Mucosa of rectum (tissue), 2 donors: ENCODE measurements at regions not wholly inside any gene's neighbourhood (a gene's known extent, or its start where the extent isn't known, plus 50 kb on each side); places are given as distances from the start of the nearest gene placed in this dataset.

ENCODE experiments used
- H3K27ac ChIP-seq, 2 donors: one replicate each; pipeline ENCODE4 v1.7.0; 2013; ENCODE audit warnings: inconsistent platforms in 2 of 2, low read depth in 2 of 2, low read length in 2 of 2
- H3K27me3 ChIP-seq, 2 donors: one replicate each; pipeline ENCODE4 v1.7.0; 2013; ENCODE audit warnings: low read length in 2 of 2; ENCODE audit not compliant: control insufficient read depth in 2 of 2, insufficient read depth in 2 of 2
- H3K36me3 ChIP-seq, 2 donors: one replicate each; pipeline ENCODE4 v1.7.0; 2013; ENCODE audit warnings: low read length in 2 of 2; ENCODE audit not compliant: control insufficient read depth in 2 of 2, insufficient read depth in 2 of 2
- H3K4me1 ChIP-seq, 2 donors: one replicate each; pipeline ENCODE4 v1.7.0; 2013; ENCODE audit warnings: low read length in 2 of 2, mild to moderate bottlenecking in 1 of 2; ENCODE audit not compliant: control insufficient read depth in 2 of 2, insufficient read depth in 2 of 2
- H3K4me3 ChIP-seq, 2 donors: one replicate each; pipeline ENCODE4 v1.7.0; 2013; ENCODE audit warnings: low read length in 2 of 2
- H3K9ac ChIP-seq, 2 donors: one replicate each; pipeline ENCODE4 v1.7.0; 2013; ENCODE audit warnings: low read length in 2 of 2, low read depth in 1 of 2, mild to moderate bottlenecking in 1 of 2
- H3K9me3 ChIP-seq, 2 donors: one replicate each; pipeline ENCODE4 v1.7.0; 2013; ENCODE audit warnings: low read length in 2 of 2; ENCODE audit not compliant: control insufficient read depth in 2 of 2
- donor health status: healthy.
- donor health status: Normal muscosa, but diverticular disease.

DNA sequence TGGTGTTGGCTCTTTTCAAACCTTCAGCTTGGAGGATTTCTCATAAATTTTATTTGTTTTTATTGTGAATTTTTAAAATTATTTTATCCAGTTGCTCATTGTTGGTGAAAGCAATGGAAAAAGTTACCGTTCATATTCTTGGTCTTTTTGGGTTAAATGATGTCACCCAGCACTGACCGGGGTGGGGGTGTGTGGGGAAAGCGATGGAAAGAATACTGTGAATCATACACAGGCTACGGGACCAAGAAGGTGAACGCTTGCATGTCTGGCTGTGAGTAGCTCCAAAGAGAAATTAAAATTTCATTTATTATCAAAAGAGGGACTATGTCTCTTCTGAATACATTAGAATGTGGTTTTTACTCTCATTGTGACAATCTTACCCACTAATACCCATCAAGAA is 430.1 kb downstream of the AEBP2 start:
- no peak overlapping the region for H3K27ac ChIP-seq
- no peak overlapping the region for H3K4me3 ChIP-seq
- no peaks in the 10 kb centered on the region for H3K9me3 ChIP-seq
- H3K9ac ChIP-seq: no peak overlapping the region
- H3K4me1 ChIP-seq: no peaks in the 10 kb centered on the region
- no peaks in the 10 kb centered on the region for H3K27me3 ChIP-seq
- no peaks in the 10 kb centered on the region for H3K36me3 ChIP-seq

DNA sequence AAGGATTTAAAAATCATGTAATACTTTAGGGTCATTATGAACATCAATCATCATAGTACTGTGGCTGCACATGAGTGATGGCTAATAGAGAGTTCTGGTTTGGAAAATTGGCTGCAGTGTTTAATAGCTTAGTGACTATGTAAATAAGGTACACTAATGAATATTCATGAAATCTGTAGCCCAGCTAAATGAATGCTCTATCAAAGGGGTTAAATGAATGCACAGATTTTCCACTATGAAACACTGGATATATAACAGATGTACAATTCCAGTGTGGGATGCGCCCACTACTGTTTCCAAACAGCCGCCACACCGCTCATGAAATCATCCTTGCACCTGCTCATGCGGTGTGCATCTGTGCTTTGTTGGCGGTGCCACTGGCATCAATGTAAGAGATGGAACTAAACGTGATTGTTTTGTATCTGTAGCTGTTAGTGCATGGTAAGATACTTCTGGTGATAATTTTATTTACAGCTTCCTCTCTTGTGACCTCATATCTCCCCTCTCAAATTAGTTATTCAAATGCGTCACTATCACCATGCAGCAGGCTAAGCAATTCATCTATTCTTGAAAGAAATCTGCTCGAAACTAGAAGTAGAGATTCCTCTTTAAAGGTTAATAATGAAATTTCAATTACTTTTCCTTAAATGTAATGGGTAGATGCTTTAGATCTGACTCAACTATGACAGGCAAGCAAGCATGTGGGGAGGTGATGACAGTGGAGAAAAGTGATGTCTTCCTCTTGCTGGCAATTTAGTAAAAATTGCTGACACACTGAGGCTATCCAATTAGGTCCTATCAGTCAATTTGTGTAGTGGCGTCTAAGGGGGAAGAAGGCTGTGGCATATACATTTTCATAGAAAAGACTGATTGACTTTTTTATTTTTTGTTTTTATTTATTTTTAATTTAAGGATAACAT is 433.6 kb downstream of the AEBP2 start:
- Histone ChIP-seq H3K9ac (no peak overlapping the region), H3K9me3 (no peaks in the 10 kb centered on the region), H3K27ac (no peak overlapping the region), H3K4me3 (no peak overlapping the region), H3K36me3 (no peaks in the 10 kb centered on the region), H3K27me3 (no peaks in the 10 kb centered on the region), H3K4me1 (no peaks in the 10 kb centered on the region)

DNA sequence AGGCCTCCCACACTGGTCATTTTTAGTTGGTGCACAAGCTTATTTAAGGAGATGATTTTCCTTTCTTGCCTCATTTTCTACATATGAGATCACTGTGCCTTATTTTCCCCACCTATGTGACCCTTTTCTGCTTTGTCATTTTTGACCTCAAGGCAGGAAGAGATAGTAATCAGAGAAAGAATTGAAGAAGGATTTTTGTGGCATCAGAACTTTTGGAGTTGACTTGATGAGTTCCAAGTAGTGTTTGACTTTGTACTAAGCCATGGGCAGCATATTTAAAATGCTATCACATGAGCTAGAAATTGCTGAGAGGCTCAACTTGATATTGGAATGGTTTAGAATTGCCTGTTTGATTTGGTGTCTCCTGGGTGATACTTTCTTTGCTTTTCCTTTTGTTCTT is 440.8 kb downstream of the AEBP2 start:
- Histone ChIP-seq H3K9me3 (no peaks in the 10 kb centered on the region), H3K4me3 (no peak overlapping the region), H3K27me3 (no peaks in the 10 kb centered on the region), H3K36me3 (no peaks in the 10 kb centered on the region), H3K4me1 (peaks cover 0 to 8% of the 10 kb centered on the region in 2 donors), H3K27ac (no peak overlapping the region), H3K9ac (no peak overlapping the region)

GRCh38 chr12:19880721-19881120 is 441.4 kb downstream of the AEBP2 start:
- Histone ChIP-seq H3K27me3 (no peaks in the 10 kb centered on the region), H3K4me3 (no peak overlapping the region), H3K4me1 (peaks cover 4 to 11% of the 10 kb centered on the region in 2 donors), H3K9me3 (no peaks in the 10 kb centered on the region), H3K9ac (no peak overlapping the region), H3K27ac (no peak overlapping the region), H3K36me3 (no peaks in the 10 kb centered on the region)

DNA sequence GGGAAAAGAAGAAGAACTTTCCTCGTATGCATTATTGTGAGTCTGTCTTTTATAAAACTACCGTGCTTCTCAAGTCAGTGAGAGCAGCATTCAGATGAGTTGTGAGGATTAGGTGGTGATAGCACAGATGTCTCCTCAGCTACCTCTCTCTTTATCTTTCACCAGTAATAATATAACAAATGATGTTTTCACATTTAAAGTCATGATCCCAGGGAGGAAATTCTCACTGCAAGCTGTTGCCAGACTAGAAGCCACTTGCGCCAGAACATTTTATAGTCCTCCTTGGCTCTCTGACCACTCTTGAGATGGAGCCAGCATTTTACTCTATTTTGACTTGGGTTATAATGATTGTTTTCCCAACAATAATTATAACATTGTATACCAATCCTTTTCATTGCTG is 443.1 kb downstream of the AEBP2 start:
- Histone ChIP-seq H3K4me1 (peaks cover 13 to 14% of the 10 kb centered on the region in 2 donors), H3K27me3 (no peaks in the 10 kb centered on the region), H3K9ac (no peak overlapping the region), H3K9me3 (no peaks in the 10 kb centered on the region), H3K4me3 (no peak overlapping the region), H3K36me3 (no peaks in the 10 kb centered on the region), H3K27ac (no peak overlapping the region)

GRCh38 chr12:19884021-19884492 is 444.8 kb downstream of the AEBP2 start:
- no peak overlapping the region for H3K27ac ChIP-seq
- H3K4me1 ChIP-seq: peaks cover 13 to 14% of the 10 kb centered on the region in 2 donors
- H3K27me3 ChIP-seq: no peaks in the 10 kb centered on the region
- H3K4me3 ChIP-seq: no peak overlapping the region
- H3K36me3 ChIP-seq: no peaks in the 10 kb centered on the region
- no peaks in the 10 kb centered on the region for H3K9me3 ChIP-seq
- no peak overlapping the region for H3K9ac ChIP-seq

- no peak overlapping the region for H3K4me3 ChIP-seq
- H3K27ac ChIP-seq: no peak overlapping the region
- H3K27me3 ChIP-seq: no peaks in the 10 kb centered on the region
- H3K36me3 ChIP-seq: no peaks in the 10 kb centered on the region
- no peaks in the 10 kb centered on the region for H3K9me3 ChIP-seq
- peaks cover 13 to 14% of the 10 kb centered on the region in 2 donors for H3K4me1 ChIP-seq
- no peak overlapping the region for H3K9ac ChIP-seq
Observed at GRCh38 chr12:19885093-19885812, 446.0 kb downstream of the AEBP2 start.

DNA sequence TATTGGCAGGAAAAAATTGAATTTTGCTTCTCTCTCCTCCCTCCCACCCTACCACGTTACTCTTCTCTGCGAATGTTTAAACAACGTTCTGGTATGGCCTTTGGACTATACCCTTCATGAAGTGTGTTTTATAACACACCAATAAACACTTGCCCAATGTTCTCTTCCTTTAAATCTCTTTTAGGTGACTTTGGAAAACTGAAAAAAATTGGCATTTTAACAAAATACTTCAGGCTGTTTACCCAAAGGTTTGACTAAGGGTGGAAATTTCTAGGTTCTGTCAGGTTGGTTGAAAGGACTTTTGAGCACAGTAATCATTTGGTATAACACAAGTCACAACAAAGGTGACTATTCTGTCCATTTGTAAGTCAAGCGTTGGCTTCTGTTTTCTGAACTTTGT is 446.8 kb downstream of the AEBP2 start:
- H3K9me3 ChIP-seq: no peaks in the 10 kb centered on the region
- peak overlapping the region in 1 of 2 donors; percentile 48 for H3K27ac ChIP-seq
- H3K36me3 ChIP-seq: no peaks in the 10 kb centered on the region
- H3K4me1 ChIP-seq: peaks cover 13 to 14% of the 10 kb centered on the region in 2 donors
- H3K9ac ChIP-seq: no peak overlapping the region
- no peaks in the 10 kb centered on the region for H3K27me3 ChIP-seq
- H3K4me3 ChIP-seq: peak overlapping the region in 1 of 2 donors; percentile 29

- Histone ChIP-seq H3K4me1 (peaks cover 13 to 14% of the 10 kb centered on the region in 2 donors), H3K36me3 (no peaks in the 10 kb centered on the region), H3K27ac (no peak overlapping the region), H3K9me3 (no peaks in the 10 kb centered on the region), H3K27me3 (no peaks in the 10 kb centered on the region), H3K9ac (no peak overlapping the region), H3K4me3 (no peak overlapping the region)
Observed at GRCh38 chr12:19886639-19887064, 447.4 kb downstream of the AEBP2 start.

DNA sequence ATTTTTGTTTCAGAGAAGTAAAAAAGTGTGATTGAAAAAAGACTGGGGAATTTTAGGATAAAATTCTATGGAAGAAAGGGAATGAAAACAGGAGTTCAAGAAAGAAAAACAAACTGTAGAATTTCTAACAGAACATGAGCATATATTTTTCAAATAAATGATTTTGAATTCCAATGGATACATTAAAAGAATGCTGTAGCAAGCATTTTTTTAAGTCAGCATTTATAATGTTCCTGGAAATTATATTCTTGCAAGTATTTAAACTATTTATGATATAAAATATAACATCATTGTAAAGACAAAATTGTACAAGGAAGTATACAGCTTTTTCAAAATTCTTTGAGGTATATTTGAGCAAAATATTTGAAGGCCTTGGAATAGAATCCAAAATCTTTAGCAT is 450.7 kb downstream of the AEBP2 start:
- Histone ChIP-seq H3K4me3 (no peak overlapping the region), H3K27me3 (no peaks in the 10 kb centered on the region), H3K9ac (no peak overlapping the region), H3K9me3 (no peaks in the 10 kb centered on the region), H3K4me1 (peaks cover 5 to 14% of the 10 kb centered on the region in 2 donors), H3K27ac (no peak overlapping the region), H3K36me3 (no peaks in the 10 kb centered on the region)
